ENCODE measurements at regions not wholly inside any gene's neighbourhood (a gene's known extent, or its start where the extent isn't known, plus 50 kb on each side); places are given as distances from the start of the nearest gene placed in this dataset.

- TF ChIP-seq CTCF (IDR thresholded peaks at IDR 0.05; ENCODE audit: low read depth, low read length) (no peak), EZH2phosphoT487 (IDR thresholded peaks at IDR 0.05; ENCODE audit: low read depth) (no peak)
Measured at GRCh38 chr4:4960574-4960973, 58.7 kb downstream of the CYTL1 start.

All from OCI-LY3 (cell line).